ENCODE measurements at regions not wholly inside any gene's neighbourhood (a gene's known extent, or its start where the extent isn't known, plus 50 kb on each side); places are given as distances from the start of the nearest gene placed in this dataset.

DNA sequence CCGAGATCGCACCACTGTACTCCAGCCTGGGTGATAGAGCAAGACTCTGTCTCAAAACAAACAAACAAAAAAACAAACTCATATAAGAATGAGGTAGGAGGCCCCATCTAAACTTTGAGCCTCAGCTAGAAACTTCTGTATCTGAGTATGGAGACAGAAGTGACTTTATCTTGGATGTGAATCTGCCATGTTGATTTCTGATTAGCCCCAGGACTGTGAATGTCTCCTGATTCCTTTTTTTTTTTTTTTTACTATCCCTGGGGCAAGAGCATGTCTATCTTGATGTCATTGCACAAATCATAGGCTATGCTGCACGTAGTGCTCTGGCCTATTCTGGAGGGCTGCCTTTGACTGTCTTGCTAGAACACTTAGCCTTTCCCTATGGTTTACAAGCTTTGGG lies 211.0 kb downstream of the PTPRU start:
- TF ChIP-seq SUZ12 (IDR thresholded peaks at IDR 0.05; ENCODE audit: extremely low read depth, insufficient read depth, insufficient read length), result no peak
- no peak for TF ChIP-seq YY1 (IDR thresholded peaks at IDR 0.05; ENCODE audit: insufficient read depth, insufficient read length)

Data from NT2/D1 (cell line).